GM23338 (cell line): ENCODE measurements at regions not wholly inside any gene's neighbourhood (a gene's known extent, or its start where the extent isn't known, plus 50 kb on each side); places are given as distances from the start of the nearest gene placed in this dataset.

ENCODE experiments used
- ATAC-seq: fragments of 200-7000 bp; cut with Tn5 transposase; 3 replicates; pipeline ENCODE4 v1.9.1; 2020
- DNase-seq: peaks from one replicate; pipeline ENCODE4 v3.0.0-alpha.2; 2015; ENCODE audit warnings: low spot score
- H2AFZ ChIP-seq: fragments of 200-600 bp; sonication (generic); 2 replicates; pipeline ENCODE4 v1.8.0; 2016; ENCODE audit warnings: antibody characterized with exemption, mild to moderate bottlenecking, moderate library complexity
- H3F3A ChIP-seq: fragments of 200-600 bp; sonication (generic); replicated peaks from 2 replicates; pipeline ENCODE4 v1.8.0; 2017; ENCODE audit warnings: antibody characterized with exemption, mixed run types, low read depth
- H3K27ac ChIP-seq: fragments of 200-600 bp; sonication (generic); 2 replicates; pipeline ENCODE4 v1.6.1; 2016; ENCODE audit warnings: low read depth
- H3K27me3 ChIP-seq: fragments of 200-600 bp; sonication (generic); 2 replicates; pipeline ENCODE4 v1.8.0; 2016; ENCODE audit warnings: mild to moderate bottlenecking, mixed run types, moderate library complexity; ENCODE audit not compliant: insufficient read depth
- H3K36me3 ChIP-seq: fragments of 200-600 bp; sonication (generic); 2 replicates; pipeline ENCODE4 v1.8.0; 2016; ENCODE audit warnings: mild to moderate bottlenecking; ENCODE audit not compliant: insufficient read depth
- H3K4me1 ChIP-seq: fragments of 200-600 bp; sonication (generic); 2 replicates; pipeline ENCODE4 v1.8.0; 2016; ENCODE audit warnings: mild to moderate bottlenecking, moderate library complexity; ENCODE audit not compliant: insufficient read depth
- H3K4me2 ChIP-seq: fragments of 200-600 bp; sonication (generic); 2 replicates; pipeline ENCODE4 v1.7.1; 2017; ENCODE audit warnings: mixed run types
- H3K4me3 ChIP-seq: fragments of 200-600 bp; sonication (generic); 2 replicates; pipeline ENCODE4 v1.6.1; 2016; ENCODE audit warnings: mixed run types
- H3K79me2 ChIP-seq: fragments of 200-600 bp; sonication (generic); replicated peaks from 2 replicates; pipeline ENCODE4 v1.8.0; 2017; ENCODE audit warnings: mild to moderate bottlenecking; ENCODE audit not compliant: insufficient read depth
- H3K9me2 ChIP-seq: fragments of 200-600 bp; sonication (generic); 2 replicates; pipeline ENCODE4 v1.8.0; 2017; ENCODE audit not compliant: insufficient read depth
- H4K20me1 ChIP-seq: fragments of 200-600 bp; sonication (generic); replicated peaks from 2 replicates; pipeline ENCODE4 v1.8.0; 2017; ENCODE audit warnings: mild to moderate bottlenecking; ENCODE audit not compliant: insufficient read depth
- H3K27ac Mint-ChIP-seq: 2 replicates; pipeline ENCODE4 v1.8.0; 2020; ENCODE audit warnings: inconsistent platforms, mild to moderate bottlenecking, moderate library complexity, mixed read lengths
- H3K27me3 Mint-ChIP-seq: 3 replicates; pipeline ENCODE4 v1.8.0; 2022; ENCODE audit warnings: low read depth, mild to moderate bottlenecking, moderate library complexity, mixed read lengths, inconsistent platforms; ENCODE audit not compliant: insufficient read depth, poor library complexity
- H3K36me3 Mint-ChIP-seq: 3 replicates; pipeline ENCODE4 v1.8.0; 2021; ENCODE audit warnings: low read depth, mild to moderate bottlenecking, inconsistent platforms, moderate library complexity, mixed read lengths
- H3K4me1 Mint-ChIP-seq: 3 replicates; pipeline ENCODE4 v1.8.0; 2020; ENCODE audit warnings: mild to moderate bottlenecking, inconsistent platforms, mixed read lengths
- H3K4me3 Mint-ChIP-seq: 3 replicates; pipeline ENCODE4 v1.8.0; 2021; ENCODE audit warnings: moderate library complexity, mild to moderate bottlenecking, inconsistent platforms, mixed read lengths
- H3K9me3 Mint-ChIP-seq: 3 replicates; pipeline ENCODE4 v1.8.0; 2020; ENCODE audit warnings: moderate library complexity, mild to moderate bottlenecking, inconsistent platforms, mixed read lengths
- CREB1 ChIP-seq: fragments of 250-450 bp; sonication (Bioruptor Pico); IDR thresholded peaks from 2 replicates; pipeline ENCODE4 v1.5.0; 2020; ENCODE audit warnings: low read depth, mild to moderate bottlenecking, moderate library complexity
- EZH2 ChIP-seq: fragments of 200-600 bp; sonication (generic); IDR thresholded peaks from one replicate; pipeline ENCODE4 v1.8.0; 2017; ENCODE audit warnings: antibody characterized with exemption, mild to moderate bottlenecking, low read depth; ENCODE audit not compliant: unreplicated experiment
- EZH2phosphoT487 ChIP-seq: fragments of 200-600 bp; sonication (generic); IDR thresholded peaks from one replicate; pipeline ENCODE4 v1.8.1; 2018; ENCODE audit warnings: antibody characterized with exemption; ENCODE audit not compliant: unreplicated experiment
- JUNB ChIP-seq: IDR thresholded peaks from one replicate; pipeline ENCODE4 v1.6.1; 2016; ENCODE audit warnings: antibody characterized with exemption; ENCODE audit not compliant: unreplicated experiment
- NANOG ChIP-seq: IDR thresholded peaks from 2 replicates; pipeline ENCODE4 v1.6.1; 2016; ENCODE audit warnings: antibody characterized with exemption, borderline replicate concordance
- POLR2AphosphoS5 ChIP-seq: IDR thresholded peaks from 2 replicates; pipeline ENCODE4 v1.6.1; 2016; ENCODE audit warnings: antibody characterized with exemption, low read depth
- REST ChIP-seq: IDR thresholded peaks from one replicate; pipeline ENCODE4 v1.6.1; 2018; ENCODE audit warnings: antibody characterized with exemption; ENCODE audit not compliant: unreplicated experiment
- STAT1 ChIP-seq: IDR thresholded peaks from one replicate; pipeline ENCODE4 v1.6.1; 2016; ENCODE audit warnings: antibody characterized with exemption; ENCODE audit not compliant: unreplicated experiment
- ZNF114 ChIP-seq: fragments of 250-450 bp; sonication (Bioruptor Pico); IDR thresholded peaks from 2 replicates; pipeline ENCODE4 v1.5.0; 2020; ENCODE audit warnings: mild to moderate bottlenecking, moderate library complexity
- ZNF331 ChIP-seq: fragments of 250-450 bp; sonication (Bioruptor Pico); IDR thresholded peaks from 2 replicates; pipeline ENCODE4 v1.5.0; 2020; ENCODE audit warnings: low read depth, mild to moderate bottlenecking, moderate library complexity
- TF ChIP-seq, protein P1 (sequence below): IDR thresholded peaks from 2 replicates; pipeline ENCODE4 v1.6.1; 2016; ENCODE audit warnings: antibody characterized with exemption
- TF ChIP-seq, protein P2 (sequence below), 2 experiments: fragments of 200-600 bp in 1 of 2; sonication (generic) in 1 of 2; conservative IDR thresholded peaks; 2 replicates each; pipeline versions ENCODE4 v1.5.1 to v1.6.1; 2016 to 2017; ENCODE audit warnings: antibody characterized with exemption in 2 of 2, low read depth in 2 of 2, mild to moderate bottlenecking in 2 of 2, moderate library complexity in 1 of 2

DNA sequence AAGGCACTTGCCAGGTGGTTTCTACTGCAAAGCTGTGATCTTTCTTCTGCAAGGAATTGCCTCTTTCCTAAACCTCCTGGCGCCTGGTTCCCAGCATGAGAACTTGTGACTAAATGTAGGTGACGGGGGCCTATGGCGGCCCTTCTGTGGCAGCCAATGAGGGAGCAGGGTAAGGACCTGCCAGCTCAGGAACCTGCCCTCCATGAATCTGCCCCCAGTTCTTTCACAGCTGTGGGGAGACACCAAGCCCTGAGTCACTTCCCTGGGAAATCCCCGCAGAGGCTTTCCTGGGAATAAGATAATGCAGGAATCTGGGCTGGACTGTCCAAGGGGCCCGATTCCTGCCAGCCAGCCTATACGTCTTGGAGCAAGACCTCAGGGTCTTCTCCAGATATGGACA is 56.7 kb upstream of the CTNNA1 start (continued):
- TF ChIP-seq REST, result no peak
- no peak for TF ChIP-seq NANOG

DNA sequence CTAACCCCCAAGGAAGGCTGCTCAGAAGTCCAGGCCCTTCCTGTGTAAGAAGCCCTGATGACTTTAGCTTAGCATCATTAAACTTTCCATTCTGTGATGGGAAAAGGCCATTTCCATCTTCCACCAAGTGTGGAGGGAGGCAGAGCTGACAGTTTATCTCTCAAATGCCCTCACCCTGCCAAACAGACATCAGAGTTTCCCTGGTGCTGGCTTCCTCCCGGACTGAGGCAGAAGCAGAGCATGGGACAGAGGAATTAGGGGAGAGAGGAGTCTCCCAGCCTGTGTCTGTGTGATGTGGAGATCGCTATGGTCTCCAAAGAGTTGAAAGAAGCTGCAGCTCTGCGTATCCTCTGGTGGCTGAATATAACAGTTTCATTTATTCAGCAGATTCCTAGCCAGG is 57.4 kb upstream of the CTNNA1 start:
- DNase-seq (no peak), ATAC-seq (no peak)
- no peaks in the 10 kb centered on the region for H3K79me2 ChIP-seq
- Mint-ChIP-seq H3K36me3 (no peaks in the 10 kb centered on the region), H3K27ac (no peak overlapping the region), H3K4me1 (peaks cover 5% of the 10 kb centered on the region; the same call in 2 of the 3 replicates), H3K27me3 (peaks cover 10% of the 10 kb centered on the region), H3K9me3 (no peaks in the 10 kb centered on the region), H3K4me3 (no peak overlapping the region)
- H3K4me2 ChIP-seq, result no peak overlapping the region
- TF ChIP-seq JUNB (no peak), ZNF331 (no peak), EZH2phosphoT487 (no peak), STAT1 (no peak), POLR2AphosphoS5 (no peak), ZNF114 (CRISPR knock-in tag) (no peak), EZH2 (no peak), NANOG (no peak), CREB1 (CRISPR knock-in tag) (no peak), REST (no peak)
- TF ChIP-seq, protein P1, sequence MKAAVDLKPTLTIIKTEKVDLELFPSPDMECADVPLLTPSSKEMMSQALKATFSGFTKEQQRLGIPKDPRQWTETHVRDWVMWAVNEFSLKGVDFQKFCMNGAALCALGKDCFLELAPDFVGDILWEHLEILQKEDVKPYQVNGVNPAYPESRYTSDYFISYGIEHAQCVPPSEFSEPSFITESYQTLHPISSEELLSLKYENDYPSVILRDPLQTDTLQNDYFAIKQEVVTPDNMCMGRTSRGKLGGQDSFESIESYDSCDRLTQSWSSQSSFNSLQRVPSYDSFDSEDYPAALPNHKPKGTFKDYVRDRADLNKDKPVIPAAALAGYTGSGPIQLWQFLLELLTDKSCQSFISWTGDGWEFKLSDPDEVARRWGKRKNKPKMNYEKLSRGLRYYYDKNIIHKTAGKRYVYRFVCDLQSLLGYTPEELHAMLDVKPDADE, result no peak
- TF ChIP-seq, protein P2, sequence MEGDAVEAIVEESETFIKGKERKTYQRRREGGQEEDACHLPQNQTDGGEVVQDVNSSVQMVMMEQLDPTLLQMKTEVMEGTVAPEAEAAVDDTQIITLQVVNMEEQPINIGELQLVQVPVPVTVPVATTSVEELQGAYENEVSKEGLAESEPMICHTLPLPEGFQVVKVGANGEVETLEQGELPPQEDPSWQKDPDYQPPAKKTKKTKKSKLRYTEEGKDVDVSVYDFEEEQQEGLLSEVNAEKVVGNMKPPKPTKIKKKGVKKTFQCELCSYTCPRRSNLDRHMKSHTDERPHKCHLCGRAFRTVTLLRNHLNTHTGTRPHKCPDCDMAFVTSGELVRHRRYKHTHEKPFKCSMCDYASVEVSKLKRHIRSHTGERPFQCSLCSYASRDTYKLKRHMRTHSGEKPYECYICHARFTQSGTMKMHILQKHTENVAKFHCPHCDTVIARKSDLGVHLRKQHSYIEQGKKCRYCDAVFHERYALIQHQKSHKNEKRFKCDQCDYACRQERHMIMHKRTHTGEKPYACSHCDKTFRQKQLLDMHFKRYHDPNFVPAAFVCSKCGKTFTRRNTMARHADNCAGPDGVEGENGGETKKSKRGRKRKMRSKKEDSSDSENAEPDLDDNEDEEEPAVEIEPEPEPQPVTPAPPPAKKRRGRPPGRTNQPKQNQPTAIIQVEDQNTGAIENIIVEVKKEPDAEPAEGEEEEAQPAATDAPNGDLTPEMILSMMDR (conservative IDR thresholded peaks at IDR 0.05; ENCODE audit: low read depth in 2 of 2), result no peak
- H3K4me3 ChIP-seq, result no peak overlapping the region
- peak overlapping the region; percentile 47; the same call in 1 of the 2 replicates for H2AFZ ChIP-seq
- H3K4me1 ChIP-seq, result no peaks in the 10 kb centered on the region
- no peaks in the 10 kb centered on the region; the same call in 1 of the 2 replicates for H3K36me3 ChIP-seq
- H3K27ac ChIP-seq, result no peak overlapping the region
- H3F3A ChIP-seq, result no peaks in the 10 kb centered on the region
- H4K20me1 ChIP-seq, result no peaks in the 10 kb centered on the region
- no peaks in the 10 kb centered on the region for H3K9me2 ChIP-seq
- H3K27me3 ChIP-seq, result no peaks in the 10 kb centered on the region
